ENCODE measurements at regions not wholly inside any gene's neighbourhood (a gene's known extent, or its start where the extent isn't known, plus 50 kb on each side); places are given as distances from the start of the nearest gene placed in this dataset.
A peak's percentile ranks its signal among the peaks of the same experiment; 100 is the strongest.
"Not testable (repeated sequence)": the region's sequence is repeated elsewhere in the genome, so short reads cannot be mapped to it uniquely, and the experiment has no call there.

- FAIRE-seq, result no peak
Measured at GRCh38 chr13:80558074-80558473, 217.1 kb upstream of the SPRY2 start.

- FAIRE-seq, result peak; percentile 74
Measured at GRCh38 chr13:80555796-80556678, 215.1 kb upstream of the SPRY2 start.

- FAIRE-seq, result no peak
Measured at GRCh38 chr13:80552851-80553440, 212.0 kb upstream of the SPRY2 start.

- FAIRE-seq, result no peak
Measured at GRCh38 chr13:80551650-80552497, 210.9 kb upstream of the SPRY2 start.

GRCh38 chr13:80550971-80551441 is 210.1 kb upstream of the SPRY2 start:
- peak; percentile 76 for FAIRE-seq

- no peak for FAIRE-seq
Measured at GRCh38 chr13:80548915-80549314, 208.0 kb upstream of the SPRY2 start.

GRCh38 chr13:80547885-80548825 is 207.2 kb upstream of the SPRY2 start:
- no peak for FAIRE-seq

GRCh38 chr13:80547341-80547740 is 206.4 kb upstream of the SPRY2 start:
- FAIRE-seq, result peak; percentile 15

- no peak for FAIRE-seq
Measured at GRCh38 chr13:80533175-80533574, 192.2 kb upstream of the SPRY2 start.

GRCh38 chr13:80530902-80531301 is 190.0 kb upstream of the SPRY2 start:
- FAIRE-seq, result no peak

- FAIRE-seq, result no peak
Measured at GRCh38 chr13:80530191-80530590, 189.3 kb upstream of the SPRY2 start.

GRCh38 chr13:80529734-80530133 is 188.8 kb upstream of the SPRY2 start:
- no peak for FAIRE-seq

- no peak for FAIRE-seq
Measured at GRCh38 chr13:80528733-80529132, 187.8 kb upstream of the SPRY2 start.

- no peak for FAIRE-seq
Measured at GRCh38 chr13:80527400-80527799, 186.5 kb upstream of the SPRY2 start.

GRCh38 chr13:80524447-80525215 is 183.7 kb upstream of the SPRY2 start:
- FAIRE-seq, result no peak

- no peak for FAIRE-seq
Measured at GRCh38 chr13:80523134-80523533, 182.2 kb upstream of the SPRY2 start.

GRCh38 chr13:80522463-80522862 is 181.5 kb upstream of the SPRY2 start:
- FAIRE-seq, result not testable (repeated sequence)

- no peak for FAIRE-seq
Measured at GRCh38 chr13:80516818-80517348, 176.0 kb upstream of the SPRY2 start.

GRCh38 chr13:80515296-80515695 is 174.4 kb upstream of the SPRY2 start:
- FAIRE-seq, result no peak

- FAIRE-seq, result no peak
Measured at GRCh38 chr13:80513196-80513595, 172.3 kb upstream of the SPRY2 start.

- FAIRE-seq, result no peak
Measured at GRCh38 chr13:80510686-80511085, 169.8 kb upstream of the SPRY2 start.
